ENCODE measurements at regions not wholly inside any gene's neighbourhood (a gene's known extent, or its start where the extent isn't known, plus 50 kb on each side); places are given as distances from the start of the nearest gene placed in this dataset.

GRCh38 chr12:65747338-65747737, 76.9 kb upstream of the HMGA2 start:
- TF ChIP-seq CTCF (IDR thresholded peaks at IDR 0.05) (no peak), EP300 (IDR thresholded peaks at IDR 0.05) (no peak), POLR2A (IDR thresholded peaks at IDR 0.05) (no peak)
